ENCODE measurements at regions not wholly inside any gene's neighbourhood (a gene's known extent, or its start where the extent isn't known, plus 50 kb on each side); places are given as distances from the start of the nearest gene placed in this dataset.

- no peaks in the 10 kb centered on the region for H3K36me3 Mint-ChIP-seq
- DNase-seq, result no peak
- H3K27me3 Mint-ChIP-seq, result peaks cover 1% of the 10 kb centered on the region
- intact Hi-C loops (cut with micrococcal nuclease), result no loop called here
- H3K4me3 Mint-ChIP-seq, result no peak overlapping the region
- no peak overlapping the region for H3K27ac Mint-ChIP-seq
- ChIA-PET POLR2A (no interaction called here), CTCF (no interaction called here)
- peaks cover 12% of the 10 kb centered on the region for H3K4me1 Mint-ChIP-seq (ENCODE audit: low read depth)
- no peaks in the 10 kb centered on the region for H3K9me3 Mint-ChIP-seq
Observed at GRCh38 chr4:71257761-71258160, 81.1 kb upstream of the SLC4A4 start.

GRCh38 chr4:71258323-71258722, 80.5 kb upstream of the SLC4A4 start:
- peaks cover 12% of the 10 kb centered on the region for H3K4me1 Mint-ChIP-seq (ENCODE audit: low read depth)
- ChIA-PET CTCF (no interaction called here), POLR2A (no interaction called here)
- no peaks in the 10 kb centered on the region for H3K27me3 Mint-ChIP-seq
- intact Hi-C loops (cut with micrococcal nuclease), result no loop called here
- H3K9me3 Mint-ChIP-seq, result no peaks in the 10 kb centered on the region
- no peak for DNase-seq
- H3K27ac Mint-ChIP-seq, result no peak overlapping the region
- H3K4me3 Mint-ChIP-seq, result no peak overlapping the region
- no peaks in the 10 kb centered on the region for H3K36me3 Mint-ChIP-seq

GRCh38 chr4:71259280-71259679, 79.5 kb upstream of the SLC4A4 start:
- no peaks in the 10 kb centered on the region for H3K36me3 Mint-ChIP-seq
- H3K27me3 Mint-ChIP-seq, result no peaks in the 10 kb centered on the region
- intact Hi-C loops (cut with micrococcal nuclease), result no loop called here
- no peak overlapping the region for H3K27ac Mint-ChIP-seq
- H3K9me3 Mint-ChIP-seq, result no peaks in the 10 kb centered on the region
- CTCF ChIA-PET, result no interaction called here
- no peak for DNase-seq
- POLR2A ChIA-PET, result no interaction called here
- peaks cover 10% of the 10 kb centered on the region for H3K4me1 Mint-ChIP-seq (ENCODE audit: low read depth)
- no peak overlapping the region for H3K4me3 Mint-ChIP-seq

GRCh38 chr4:71259911-71260331, 78.9 kb upstream of the SLC4A4 start:
- intact Hi-C loops (cut with micrococcal nuclease), result no loop called here
- ChIA-PET CTCF (no interaction called here), POLR2A (no interaction called here)
- Mint-ChIP-seq H3K4me3 (no peak overlapping the region), H3K4me1 (ENCODE audit: low read depth) (peaks cover 10% of the 10 kb centered on the region), H3K27me3 (no peaks in the 10 kb centered on the region), H3K27ac (no peak overlapping the region), H3K9me3 (no peaks in the 10 kb centered on the region), H3K36me3 (no peaks in the 10 kb centered on the region)
- DNase-seq, result no peak

GRCh38 chr4:71260544-71260943, 78.3 kb upstream of the SLC4A4 start:
- intact Hi-C loops (cut with micrococcal nuclease), result no loop called here
- H3K4me3 Mint-ChIP-seq, result no peak overlapping the region
- no peak overlapping the region for H3K27ac Mint-ChIP-seq
- CTCF ChIA-PET, result no interaction called here
- DNase-seq, result no peak
- no peaks in the 10 kb centered on the region for H3K36me3 Mint-ChIP-seq
- H3K4me1 Mint-ChIP-seq (ENCODE audit: low read depth), result peaks cover 10% of the 10 kb centered on the region
- POLR2A ChIA-PET, result no interaction called here
- H3K9me3 Mint-ChIP-seq, result no peaks in the 10 kb centered on the region
- H3K27me3 Mint-ChIP-seq, result no peaks in the 10 kb centered on the region

- intact Hi-C loops (cut with micrococcal nuclease), result no loop called here
Observed at GRCh38 chr4:71261001-71261400, 77.8 kb upstream of the SLC4A4 start.

GRCh38 chr4:71261633-71262121, 77.1 kb upstream of the SLC4A4 start:
- H3K27me3 Mint-ChIP-seq, result no peaks in the 10 kb centered on the region
- DNase-seq, result peak; percentile 13
- no peak overlapping the region for H3K4me3 Mint-ChIP-seq
- POLR2A ChIA-PET, result no interaction called here
- CTCF ChIA-PET, result no interaction called here
- peaks cover 10% of the 10 kb centered on the region for H3K4me1 Mint-ChIP-seq (ENCODE audit: low read depth)
- no peaks in the 10 kb centered on the region for H3K9me3 Mint-ChIP-seq
- H3K27ac Mint-ChIP-seq, result no peak overlapping the region
- no peaks in the 10 kb centered on the region for H3K36me3 Mint-ChIP-seq
- intact Hi-C loops (cut with micrococcal nuclease), result no loop called here

More at GRCh38 chr4:71261001-71261400, 77.8 kb upstream of the SLC4A4 start:
- ChIA-PET POLR2A (no interaction called here), CTCF (no interaction called here)
- Mint-ChIP-seq H3K9me3 (no peaks in the 10 kb centered on the region), H3K4me3 (no peak overlapping the region), H3K4me1 (ENCODE audit: low read depth) (peaks cover 10% of the 10 kb centered on the region), H3K27me3 (no peaks in the 10 kb centered on the region), H3K27ac (no peak overlapping the region), H3K36me3 (no peaks in the 10 kb centered on the region)
- DNase-seq, result no peak

- Mint-ChIP-seq H3K9me3 (no peaks in the 10 kb centered on the region), H3K27me3 (no peaks in the 10 kb centered on the region), H3K4me3 (no peak overlapping the region), H3K4me1 (ENCODE audit: low read depth) (peaks cover 10% of the 10 kb centered on the region), H3K36me3 (no peaks in the 10 kb centered on the region), H3K27ac (no peak overlapping the region)
- intact Hi-C loops (cut with micrococcal nuclease), result no loop called here
- ChIA-PET POLR2A (no interaction called here), CTCF (no interaction called here)
- no peak for DNase-seq
Observed at GRCh38 chr4:71262161-71262560, 76.7 kb upstream of the SLC4A4 start.

- Mint-ChIP-seq H3K36me3 (no peaks in the 10 kb centered on the region), H3K4me1 (ENCODE audit: low read depth) (peaks cover 10% of the 10 kb centered on the region), H3K27ac (no peak overlapping the region), H3K4me3 (no peak overlapping the region), H3K27me3 (peaks cover 2% of the 10 kb centered on the region), H3K9me3 (no peaks in the 10 kb centered on the region)
- DNase-seq, result no peak
- ChIA-PET CTCF (interaction anchor here (1.6 kb wide), 1 partner anchor 82 kb away, joined by 5 read pairs; no protein-coding TSS in a partner anchor), POLR2A (no interaction called here)
- intact Hi-C loops (cut with micrococcal nuclease), result no loop called here
Observed at GRCh38 chr4:71266090-71266794, 72.6 kb upstream of the SLC4A4 start.

GRCh38 chr4:71267244-71267643, 71.6 kb upstream of the SLC4A4 start:
- Mint-ChIP-seq H3K27ac (no peak overlapping the region), H3K9me3 (no peaks in the 10 kb centered on the region), H3K27me3 (peaks cover 2% of the 10 kb centered on the region), H3K4me3 (no peak overlapping the region), H3K4me1 (ENCODE audit: low read depth) (peaks cover 4% of the 10 kb centered on the region), H3K36me3 (no peaks in the 10 kb centered on the region)
- intact Hi-C loops (cut with micrococcal nuclease), result no loop called here
- DNase-seq, result no peak
- POLR2A ChIA-PET, result no interaction called here
- CTCF ChIA-PET, result interaction anchor here (1.6 kb wide), 1 partner anchor 83 kb away, joined by 5 read pairs; no protein-coding TSS in a partner anchor

GRCh38 chr4:71268166-71268565, 70.7 kb upstream of the SLC4A4 start:
- H3K9me3 Mint-ChIP-seq, result no peaks in the 10 kb centered on the region
- CTCF ChIA-PET, result no interaction called here
- no peak overlapping the region for H3K4me3 Mint-ChIP-seq
- peaks cover 2% of the 10 kb centered on the region for H3K27me3 Mint-ChIP-seq
- POLR2A ChIA-PET, result no interaction called here
- no peaks in the 10 kb centered on the region for H3K4me1 Mint-ChIP-seq (ENCODE audit: low read depth)
- no peaks in the 10 kb centered on the region for H3K36me3 Mint-ChIP-seq
- H3K27ac Mint-ChIP-seq, result no peak overlapping the region
- intact Hi-C loops (cut with micrococcal nuclease), result no loop called here
- no peak for DNase-seq

- ChIA-PET CTCF (interaction anchor here (0.6 kb wide), 1 partner anchor 74 kb away, joined by 4 read pairs; no protein-coding TSS in a partner anchor), POLR2A (interaction anchor here (0.6 kb wide), 1 partner anchor 586 kb away, joined by 5 read pairs; no protein-coding TSS in a partner anchor)
- Mint-ChIP-seq H3K36me3 (no peaks in the 10 kb centered on the region), H3K4me3 (no peak overlapping the region), H3K9me3 (no peaks in the 10 kb centered on the region), H3K27me3 (peaks cover 2% of the 10 kb centered on the region), H3K27ac (no peak overlapping the region), H3K4me1 (ENCODE audit: low read depth) (no peaks in the 10 kb centered on the region)
- no peak for DNase-seq
- intact Hi-C loops (cut with micrococcal nuclease), result no loop called here
Observed at GRCh38 chr4:71269233-71269632, 69.6 kb upstream of the SLC4A4 start.

- H3K27ac Mint-ChIP-seq, result no peak overlapping the region
- H3K9me3 Mint-ChIP-seq, result no peaks in the 10 kb centered on the region
- ChIA-PET POLR2A (no interaction called here), CTCF (interaction anchor here (2.4 kb wide), 1 partner anchor 441 kb away, joined by 8 read pairs; no protein-coding TSS in a partner anchor)
- DNase-seq, result peak; percentile 39
- H3K4me3 Mint-ChIP-seq, result no peak overlapping the region
- H3K36me3 Mint-ChIP-seq, result no peaks in the 10 kb centered on the region
- H3K4me1 Mint-ChIP-seq (ENCODE audit: low read depth), result peaks cover 10% of the 10 kb centered on the region
- intact Hi-C loops (cut with micrococcal nuclease), result loop anchor here (5.0 kb wide), 1 partner anchor 441 kb away; no protein-coding TSS in a partner anchor
- peaks cover 2% of the 10 kb centered on the region for H3K27me3 Mint-ChIP-seq
Observed at GRCh38 chr4:71270901-71271300, 67.9 kb upstream of the SLC4A4 start.

Measured in activated CD4-positive, alpha-beta memory T cell treated with anti-CD3 and anti-CD28 coated beads for 36 hours (primary cell).